ENCODE measurements at regions not wholly inside any gene's neighbourhood (a gene's known extent, or its start where the extent isn't known, plus 50 kb on each side); places are given as distances from the start of the nearest gene placed in this dataset.

DNA sequence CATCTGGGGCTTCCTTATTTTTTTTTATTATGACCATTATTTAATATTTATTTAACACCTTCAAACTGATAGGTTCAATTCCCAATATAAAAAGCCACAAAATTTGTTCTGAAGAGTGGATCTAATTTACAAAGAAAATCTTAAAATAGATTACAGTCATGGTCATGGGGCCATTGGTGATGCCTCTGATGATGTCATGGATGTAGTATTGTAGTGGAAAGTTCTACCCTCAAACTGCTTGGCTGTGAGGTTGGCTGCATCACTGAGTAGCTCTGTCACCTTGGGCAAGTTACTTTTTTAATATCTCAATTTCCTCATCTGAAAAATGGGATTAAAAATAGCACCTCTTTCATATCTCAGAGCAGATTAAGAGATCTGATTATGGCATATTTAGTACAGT is 128.5 kb downstream of the DKK1 start:
- no peaks in the 10 kb centered on the region for H4K20me1 ChIP-seq (ENCODE audit: insufficient read depth, low read length)
- H3K79me1 ChIP-seq (ENCODE audit: low read depth in 1 of 2, low read length in 2 of 2): no peaks in the 10 kb centered on the region
- H3K56ac ChIP-seq (ENCODE audit: extremely low read depth, insufficient read depth, low read length): no peak overlapping the region
- no peak overlapping the region for H2AFZ ChIP-seq (replicated peaks; ENCODE audit: low read length, poor library complexity)
- H4K5ac ChIP-seq (ENCODE audit: low read depth, low read length): peak overlapping the region; percentile 84; the same call in 1 of the 2 replicates
- H3K4me2 ChIP-seq (ENCODE audit: low read depth, low read length): no peak overlapping the region
- H2AK5ac ChIP-seq (ENCODE audit: low read depth, low read length): peak overlapping the region; percentile 54
- peak overlapping the region; percentile 85 for H2BK120ac ChIP-seq (ENCODE audit: low read depth, low read length)
- no peaks in the 10 kb centered on the region for H3K9me3 ChIP-seq (ENCODE audit: control insufficient read depth, insufficient read depth, low read length)
- TF ChIP-seq CHD1 (IDR thresholded peaks at IDR 0.05; ENCODE audit: low read depth, low read length): no peak
- TF ChIP-seq, protein P1, sequence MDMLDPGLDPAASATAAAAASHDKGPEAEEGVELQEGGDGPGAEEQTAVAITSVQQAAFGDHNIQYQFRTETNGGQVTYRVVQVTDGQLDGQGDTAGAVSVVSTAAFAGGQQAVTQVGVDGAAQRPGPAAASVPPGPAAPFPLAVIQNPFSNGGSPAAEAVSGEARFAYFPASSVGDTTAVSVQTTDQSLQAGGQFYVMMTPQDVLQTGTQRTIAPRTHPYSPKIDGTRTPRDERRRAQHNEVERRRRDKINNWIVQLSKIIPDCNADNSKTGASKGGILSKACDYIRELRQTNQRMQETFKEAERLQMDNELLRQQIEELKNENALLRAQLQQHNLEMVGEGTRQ (IDR thresholded peaks at IDR 0.05; ENCODE audit: low read depth, low read length): 0 out of 2 replicates have a peak, but pooled peaks have one; percentile 31
- POLR2A ChIA-PET (ENCODE audit: unreplicated experiment): no interaction called here
- H3K9ac ChIP-seq (ENCODE audit: low read depth, low read length): no peak overlapping the region
- intact Hi-C loops (cut with micrococcal nuclease) (loop anchor here (5.0 kb wide), 1 partner anchor 125 kb away; no protein-coding TSS in a partner anchor), in situ Hi-C loops (cut with MboI; ENCODE audit: low sequenced_read_pairs) (no loop called here), dilution Hi-C loops (cut with HindIII; ENCODE audit: low sequenced_read_pairs, unreplicated experiment) (no loop called here)
- no peak overlapping the region for H2AK9ac ChIP-seq (replicated peaks; ENCODE audit: low read depth, low read length, poor library complexity)
- CTCF ChIA-PET: interaction anchor here (0.9 kb wide), 1 partner anchor 16 kb away, joined by 3 read pairs; no protein-coding TSS in a partner anchor
- BruUV-seq (replicated peaks): no TSS peak
- H3K36me3 ChIP-seq (ENCODE audit: control insufficient read depth, insufficient read depth, low read length): no peaks in the 10 kb centered on the region
- H3K4me3 ChIP-seq (ENCODE audit: insufficient read depth, low read depth, low read length): no peak overlapping the region
- H4K91ac ChIP-seq (ENCODE audit: insufficient read depth, low read depth, low read length): peak overlapping the region; percentile 81
- H3K27ac ChIP-seq (ENCODE audit: insufficient read depth, low read length): no peak overlapping the region; the same call in 1 of the 2 replicates
- peak overlapping the region; percentile 81 for H3K4ac ChIP-seq (ENCODE audit: low read depth, low read length)
- H3K18ac ChIP-seq (ENCODE audit: low read depth, low read length): peak overlapping the region; percentile 97
- H2BK5ac ChIP-seq (ENCODE audit: low read depth, low read length, poor library complexity, severe bottlenecking): peak overlapping the region; percentile 97
- H2BK20ac ChIP-seq (ENCODE audit: low read depth, low read length): peak overlapping the region; percentile 92
- peak overlapping the region; percentile 48; the same call in 1 of the 2 replicates for H3K23ac ChIP-seq (ENCODE audit: low read depth, low read length)
- DNase-seq (peak; percentile 75), ATAC-seq (ENCODE audit: low read depth) (no peak)
- H2BK15ac ChIP-seq (ENCODE audit: low read depth, low read length): peak overlapping the region; percentile 87
- H3K14ac ChIP-seq (replicated peaks; ENCODE audit: low read depth, low read length): peak overlapping the region; percentile 87
- H3K4me1 ChIP-seq (ENCODE audit: control insufficient read depth, insufficient read depth, low read length): peaks cover 7% of the 10 kb centered on the region
- peak overlapping the region; percentile 52 to 80; a peak in 3 of 4 replicates for H4K8ac ChIP-seq (ENCODE audit: low read depth in 2 of 2, low read length in 2 of 2)
- H3K9me1 ChIP-seq (ENCODE audit: insufficient read depth, low read length): no peaks in the 10 kb centered on the region
- H3K27me3 ChIP-seq (ENCODE audit: control insufficient read depth, insufficient read depth, low read length): no peaks in the 10 kb centered on the region

Measured in IMR-90 (cell line).